NCI-H526 (cell line): ENCODE measurements at regions not wholly inside any gene's neighbourhood (a gene's known extent, or its start where the extent isn't known, plus 50 kb on each side); places are given as distances from the start of the nearest gene placed in this dataset.

Experiments
- DNase-seq, 2 experiments: peaks; one replicate each; lab custom pipeline; 2025; lab: John Stamatoyannopoulos, UW

DNA sequence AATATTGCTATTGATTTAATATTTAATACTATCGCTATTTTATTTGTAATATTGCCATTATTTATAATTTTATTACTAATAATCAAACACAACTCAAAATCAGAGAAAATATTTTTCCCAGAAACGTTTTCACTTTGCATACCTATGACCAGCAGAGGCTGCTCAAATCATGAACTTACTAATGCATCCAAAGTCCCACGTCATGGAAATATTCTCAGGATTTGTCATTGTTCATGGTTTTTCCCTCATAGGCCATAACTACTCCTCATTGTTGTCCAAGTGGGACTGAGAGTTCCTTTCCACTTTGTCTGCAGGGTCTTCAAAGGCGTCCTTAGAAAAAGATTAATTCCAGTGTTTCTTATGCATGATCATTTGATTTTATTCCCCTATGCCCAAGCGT, 344.8 kb downstream of the THBS2 start:
- DNase-seq: no peak

GRCh38 chr6:168908166-168908565, 345.5 kb downstream of the THBS2 start:
- no peak for DNase-seq

DNA sequence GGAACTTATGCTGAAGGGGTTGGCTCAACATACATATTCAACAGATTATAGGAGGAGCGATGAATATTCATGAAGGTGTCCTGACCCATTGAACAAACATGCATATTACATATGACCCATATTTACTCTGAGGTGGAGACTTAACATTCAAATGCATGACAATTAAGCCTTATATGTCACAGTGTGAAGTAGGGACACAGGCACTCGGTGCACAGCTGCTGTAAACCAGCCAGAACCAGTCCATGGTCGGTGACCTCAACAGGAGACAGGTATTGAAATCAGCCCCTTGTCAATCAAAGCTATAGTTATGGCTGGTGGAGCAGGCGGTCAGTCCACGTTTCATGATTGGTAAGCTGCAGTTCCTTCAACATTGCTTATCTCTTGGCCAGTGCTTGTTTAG, 347.3 kb downstream of the THBS2 start:
- peak; percentile 25 to 65 for DNase-seq

DNA sequence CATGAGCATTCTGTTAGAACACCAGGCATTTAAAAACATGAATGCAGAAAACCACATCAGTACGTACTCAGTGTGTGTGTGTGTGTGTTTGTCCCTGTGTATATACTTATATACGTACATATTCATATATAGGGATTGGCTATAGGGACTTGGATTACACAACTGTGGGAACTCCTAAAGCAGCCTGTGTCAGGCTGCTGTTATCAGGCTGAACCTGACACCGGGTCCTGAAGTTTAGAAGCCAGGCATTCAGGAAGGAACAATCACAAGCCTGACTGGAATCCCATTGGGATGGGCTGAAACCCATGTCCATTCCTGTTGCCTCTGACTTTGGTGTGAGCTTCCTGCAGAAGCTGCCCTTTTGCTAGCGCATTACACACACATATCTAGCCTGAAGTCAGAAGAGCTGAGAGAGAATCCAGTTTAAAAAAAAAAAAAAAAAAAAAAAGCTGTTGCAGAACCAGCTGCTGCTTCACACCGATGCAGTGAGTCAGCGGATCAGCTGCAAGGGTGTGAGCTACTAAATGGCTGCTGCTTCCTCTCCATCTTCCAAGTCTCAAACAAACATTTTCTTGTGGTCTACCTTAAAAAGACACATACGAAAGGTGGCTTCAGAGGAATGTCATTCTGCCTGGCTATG, 348.1 kb downstream of the THBS2 start:
- DNase-seq: no peak

DNA sequence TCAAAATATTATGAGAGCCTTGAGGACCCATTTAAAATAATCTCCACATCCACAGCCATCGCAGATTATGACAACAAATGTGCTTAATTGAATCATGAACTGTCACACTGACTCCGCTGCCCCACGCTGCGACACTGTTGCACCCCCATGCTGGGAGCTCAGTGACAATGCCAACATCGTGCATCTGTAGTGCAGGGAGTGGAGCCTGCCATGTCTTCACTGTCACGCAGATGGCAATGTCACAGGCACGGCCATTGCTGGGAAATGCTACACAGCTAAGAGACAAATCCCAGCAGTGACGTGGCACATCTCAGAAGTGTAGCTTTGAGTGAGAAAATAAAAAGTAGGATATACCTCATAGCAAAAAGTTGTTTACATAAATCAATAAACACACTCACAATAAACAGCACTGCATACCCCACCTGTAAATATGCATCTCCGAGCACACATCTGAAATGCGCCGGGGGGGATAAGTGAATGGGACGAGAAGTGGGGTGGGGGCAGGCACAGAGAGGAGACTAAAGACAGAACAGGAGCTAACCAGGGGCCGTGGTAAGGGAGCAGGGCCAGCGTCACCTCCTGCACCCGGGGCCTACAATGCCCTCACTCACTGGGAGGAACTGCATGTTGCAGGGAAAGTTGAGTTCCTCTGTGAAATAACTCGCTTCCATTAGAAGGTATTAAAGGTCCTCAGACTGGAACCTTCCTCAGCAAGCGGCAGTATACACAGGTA, 349.9 kb downstream of the THBS2 start:
- no peak for DNase-seq

DNA sequence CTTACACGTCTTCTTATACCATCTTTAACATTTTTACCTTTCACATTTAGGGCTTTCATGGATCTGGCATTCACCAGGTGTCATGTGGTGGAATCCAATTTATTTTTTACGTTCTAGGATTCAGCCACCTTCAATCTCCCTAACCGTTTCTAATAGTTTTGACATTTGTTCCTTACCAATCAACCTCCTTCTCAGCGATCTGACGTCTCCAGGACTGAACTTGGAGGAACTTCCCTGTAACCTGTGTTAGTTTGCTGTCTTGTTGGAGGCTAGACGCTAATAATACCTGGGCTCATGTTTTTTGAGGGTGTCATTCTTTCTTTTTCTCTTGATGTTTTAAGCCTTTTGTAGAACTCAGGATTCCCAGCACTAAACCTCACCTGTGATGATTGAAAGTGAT, 351.6 kb downstream of the THBS2 start:
- DNase-seq: no peak

DNA sequence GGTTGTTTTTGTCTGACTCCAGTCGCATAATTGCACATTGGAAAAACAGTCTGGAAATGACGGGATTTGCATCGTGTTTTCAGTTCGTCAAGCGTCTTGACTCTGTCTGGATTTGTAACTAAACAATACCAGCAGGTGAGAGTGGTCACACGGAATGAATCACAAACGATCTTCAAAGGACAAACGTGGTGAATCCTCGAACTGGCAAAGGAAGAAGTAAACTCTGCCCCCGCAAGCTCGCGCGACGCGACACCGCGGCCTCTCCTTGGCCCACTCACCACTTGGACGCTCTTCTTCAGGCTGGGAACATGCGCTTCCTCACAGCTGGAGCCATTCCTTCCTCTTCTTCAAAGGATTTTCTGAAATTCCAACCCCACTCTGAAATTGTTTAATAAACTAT, 352.6 kb downstream of the THBS2 start:
- no peak for DNase-seq

DNA sequence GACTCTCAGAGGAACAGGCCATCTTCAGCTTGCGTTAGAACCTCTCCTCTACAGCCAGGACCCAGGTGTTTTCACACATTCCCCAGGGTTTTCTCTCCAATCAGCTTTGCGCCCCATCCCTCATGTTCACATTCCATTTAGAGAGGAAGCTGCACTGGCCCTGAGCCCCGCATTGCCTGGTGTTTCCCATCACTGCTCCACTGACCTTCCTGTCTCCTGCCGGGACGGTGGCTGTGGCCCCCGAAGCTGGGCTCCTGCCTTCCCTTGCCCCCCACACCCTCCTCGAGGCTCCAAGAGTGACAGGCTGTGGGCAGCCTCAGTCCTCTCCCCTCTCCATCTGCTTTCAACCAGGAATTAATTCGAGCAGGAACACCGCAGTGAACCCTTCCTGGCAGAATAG, 357.3 kb downstream of the THBS2 start:
- DNase-seq: peak in 1 of 2 experiments; percentile 25

DNA sequence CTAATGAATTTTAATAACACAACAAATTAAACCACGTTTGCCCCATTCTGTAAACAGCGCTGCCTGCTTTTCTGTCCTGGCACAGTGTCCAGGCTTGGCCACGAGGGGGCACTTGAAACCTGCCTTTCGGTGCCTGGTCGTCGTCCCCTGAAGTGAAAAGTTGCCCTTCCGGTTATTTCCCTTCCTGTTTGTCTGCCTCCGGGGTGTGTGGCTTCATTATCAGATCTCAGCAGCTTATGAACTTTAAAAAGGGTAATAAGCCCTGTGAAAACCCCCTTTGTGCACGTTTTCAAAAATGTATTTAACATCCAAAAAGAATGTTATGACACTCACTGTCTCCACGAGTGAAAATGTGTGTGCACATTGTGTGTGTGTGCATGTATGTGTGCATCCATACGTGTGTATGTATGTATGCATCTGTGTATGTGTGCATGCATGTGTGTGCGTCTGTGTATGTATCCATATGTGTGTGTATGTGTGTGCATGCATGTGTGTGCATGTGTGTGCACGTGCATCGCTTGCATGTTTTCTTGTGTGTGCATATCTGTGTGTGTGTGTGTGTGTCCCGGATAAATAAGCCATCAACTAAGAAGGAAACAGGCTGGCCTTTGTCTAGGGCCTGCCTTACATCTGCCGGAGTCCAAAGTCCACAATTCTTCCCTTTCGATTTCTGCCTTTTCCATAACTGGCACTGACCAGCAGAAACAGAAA, 358.4 kb downstream of the THBS2 start:
- peak; percentile 83 to 92 for DNase-seq

DNA sequence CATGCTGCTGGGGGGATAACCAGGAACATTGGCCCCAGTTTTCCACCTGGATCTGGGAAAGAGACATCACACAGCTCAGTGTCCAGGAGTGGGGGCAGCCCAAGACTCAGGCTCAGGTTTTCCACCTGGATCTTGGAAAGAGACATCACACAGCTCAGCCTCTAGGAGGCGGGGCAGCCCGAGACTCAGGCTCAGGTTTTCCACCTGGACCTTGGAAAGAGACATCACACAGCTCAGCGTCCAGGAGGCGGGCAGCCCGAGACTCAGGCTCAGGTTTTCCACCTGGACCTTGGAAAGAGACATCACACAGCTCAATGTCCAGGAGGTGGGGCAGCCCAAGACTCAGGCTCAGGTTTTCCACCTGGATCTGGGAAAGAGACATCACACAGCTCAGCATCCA, 361.6 kb downstream of the THBS2 start:
- peak in 1 of 2 experiments; percentile 30 for DNase-seq

GRCh38 chr6:168890981-168891365, 362.7 kb downstream of the THBS2 start:
- DNase-seq: no peak

DNA sequence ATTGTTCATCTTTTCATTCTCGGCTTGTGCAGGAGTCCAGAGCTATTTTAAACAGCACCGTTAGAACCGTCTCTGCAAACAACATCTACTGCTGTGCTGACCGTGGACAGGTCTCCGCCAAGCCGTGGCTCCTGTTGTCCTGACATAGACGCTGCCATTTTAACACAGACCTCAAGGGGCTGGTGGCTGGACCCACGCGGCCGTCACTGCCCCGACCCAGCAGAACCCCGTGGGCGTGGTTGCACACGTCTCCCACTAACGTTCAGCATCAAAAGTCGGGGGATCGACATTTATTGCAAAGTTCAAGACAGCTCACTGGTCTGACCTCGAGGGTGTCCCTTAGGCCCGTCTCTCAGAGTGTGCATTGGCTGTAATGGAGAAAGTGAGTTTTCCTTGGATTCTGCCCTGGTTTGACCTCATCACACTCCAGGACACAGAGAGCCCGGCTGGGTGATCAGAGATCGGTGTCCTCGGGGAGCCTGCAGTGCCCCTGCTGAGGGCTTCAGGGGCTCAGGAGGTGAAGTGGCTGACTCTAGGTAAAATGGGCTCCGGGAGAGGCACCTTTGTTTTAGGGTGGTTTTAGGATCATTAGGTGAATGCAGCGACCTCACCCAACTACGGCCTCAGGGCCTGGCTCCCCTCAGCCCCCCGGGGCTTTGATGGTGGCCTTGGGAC, 363.2 kb downstream of the THBS2 start:
- DNase-seq: no peak

DNA sequence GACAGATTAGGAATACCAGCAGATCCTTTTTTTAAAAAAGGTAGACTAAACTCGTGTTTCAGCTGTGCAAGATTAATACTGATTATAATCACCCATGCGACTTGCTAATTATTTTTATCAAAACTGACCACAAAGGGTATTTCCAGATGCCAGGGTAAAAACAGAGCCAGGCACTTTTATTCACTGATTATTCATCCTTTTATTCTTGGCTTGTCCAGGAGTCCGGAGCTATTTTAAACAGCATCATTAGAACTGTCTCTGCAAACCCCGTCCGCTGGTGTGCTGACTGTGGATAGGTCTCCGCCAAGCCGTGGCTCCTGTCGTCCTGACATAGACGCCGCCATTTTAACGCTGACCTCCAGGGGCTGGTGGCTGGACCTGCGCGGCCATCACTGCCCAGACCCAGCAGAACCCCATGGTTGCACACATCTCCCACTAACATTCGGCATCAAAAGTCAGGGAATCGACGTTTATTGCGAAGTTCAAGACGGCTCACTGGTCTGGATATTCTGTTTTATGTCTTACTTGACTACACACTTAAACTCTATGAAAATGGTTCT, 364.8 kb downstream of the THBS2 start:
- no peak for DNase-seq

DNA sequence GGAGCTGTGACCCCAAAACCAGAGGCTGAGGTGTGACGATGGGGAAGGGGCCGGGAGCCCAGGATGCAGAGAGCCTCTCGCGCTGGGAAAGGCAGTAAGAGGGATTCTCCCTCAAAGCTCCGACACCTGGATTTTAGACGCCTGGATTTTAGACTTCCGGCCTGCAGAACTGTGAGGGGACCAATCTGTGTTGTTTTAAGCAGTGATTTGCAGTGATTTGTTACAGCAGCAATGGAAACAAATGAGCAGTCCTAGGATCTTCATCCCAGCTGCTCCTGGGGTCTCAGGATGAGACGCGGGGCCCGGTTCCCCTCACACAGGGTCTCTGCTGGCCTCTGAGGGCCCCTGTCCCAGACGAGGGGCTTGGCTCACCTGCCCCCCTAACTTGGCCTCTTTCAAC, 365.5 kb downstream of the THBS2 start:
- DNase-seq: no peak

- no peak for DNase-seq
Observed at GRCh38 chr6:168887621-168888020, 366.0 kb downstream of the THBS2 start.

- no peak for DNase-seq
Observed at GRCh38 chr6:168886964-168887363, 366.7 kb downstream of the THBS2 start.

DNA sequence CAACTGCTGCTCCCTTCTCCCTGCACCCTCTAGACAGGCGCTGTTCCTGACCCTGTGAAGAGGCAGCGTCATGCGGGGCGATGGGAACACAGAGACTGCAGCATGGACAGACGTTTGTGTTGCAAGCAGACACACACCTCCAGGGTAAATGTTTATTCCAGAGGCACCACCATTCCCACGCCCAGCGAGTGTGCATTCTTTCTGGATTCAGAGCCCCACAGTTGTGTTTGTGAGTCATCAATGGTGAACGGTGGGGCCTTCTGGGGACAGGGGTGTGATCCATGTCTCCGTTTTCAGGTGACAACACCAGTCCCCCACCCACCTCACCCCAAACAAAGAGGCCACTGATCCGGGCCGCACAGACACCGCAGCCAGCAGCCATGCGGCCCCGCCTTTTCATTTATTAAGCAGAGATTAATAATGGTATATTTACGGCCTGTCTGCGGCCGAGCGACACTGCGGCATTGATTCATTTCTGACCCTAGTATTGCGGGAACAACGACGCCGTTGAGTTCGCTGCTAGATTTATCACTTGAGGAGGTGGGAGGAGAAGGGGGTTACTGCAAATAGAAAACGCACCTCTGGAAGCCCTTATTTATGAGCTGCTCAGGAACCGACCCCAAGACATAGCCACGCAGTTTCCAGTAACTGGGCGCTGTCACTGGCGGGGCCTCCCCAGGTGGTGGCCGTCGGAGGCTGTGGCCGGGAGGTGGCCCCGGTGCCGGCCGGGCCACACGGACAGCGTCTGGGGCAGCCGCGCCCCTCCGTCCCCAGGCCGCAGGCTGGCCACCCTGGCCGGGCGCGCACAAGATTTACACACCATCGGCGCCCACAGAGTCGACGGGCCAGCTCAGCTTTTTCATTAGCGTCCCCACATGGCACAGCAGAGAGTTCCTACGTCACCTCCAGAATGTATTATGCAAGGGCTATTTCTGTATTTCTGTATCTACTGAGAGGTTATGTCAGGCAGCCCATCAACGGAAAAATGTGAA, 367.6 kb downstream of the THBS2 start:
- no peak for DNase-seq

GRCh38 chr6:168885196-168885595, 368.4 kb downstream of the THBS2 start:
- no peak for DNase-seq

- DNase-seq: peak in 1 of 2 experiments; percentile 72
Observed at GRCh38 chr6:168884646-168885086, 369.0 kb downstream of the THBS2 start.

- DNase-seq: no peak
Observed at GRCh38 chr6:168884050-168884645, 369.5 kb downstream of the THBS2 start.
